Endothelial cell of umbilical vein (primary cell): ENCODE measurements at regions not wholly inside any gene's neighbourhood (a gene's known extent, or its start where the extent isn't known, plus 50 kb on each side); places are given as distances from the start of the nearest gene placed in this dataset.

Experiments used
- BruUV-seq: library from RNA; stranded (reverse); fragments of 400-500 nt; replicated peaks from 2 replicates; lab custom pipeline; 2021; lab: Mats Ljungman, UMichigan
- CTCF ChIA-PET: fragments of 300-600, 350-600 bp; sonication (Branson Sonifier 250); formaldehyde crosslinking; loops from one replicate; lab custom pipeline; 2021; ENCODE audit warnings: antibody characterized with exemption, inconsistent platforms; lab: Charles Lee
- POLR2A ChIA-PET: fragments of 300-600, 350-600 bp; sonication (Branson Sonifier 250); formaldehyde crosslinking; loops from one replicate; lab custom pipeline; 2021; ENCODE audit warnings: antibody characterized with exemption, inconsistent platforms; lab: Charles Lee
- DNase-seq: peaks from one replicate; pipeline ENCODE4 v3.0.0-alpha.2; 2011; ENCODE audit warnings: low read depth, low spot score
- FAIRE-seq: peaks from 2 replicates; lab custom pipeline; 2011; peaks lifted over from hg19 to GRCh38; lab: Jason Lieb, UNC
- H2AFZ ChIP-seq: 2 replicates; pipeline ENCODE4 v1.6.0; 2012; ENCODE audit warnings: low read depth, low read length, control low read depth, inconsistent platforms
- H3K27ac ChIP-seq: 2 replicates; pipeline ENCODE4 v1.5.1; 2011; ENCODE audit warnings: low read depth, mild to moderate bottlenecking, control low read depth, low read length, moderate library complexity; ENCODE audit not compliant: insufficient read depth
- H3K27me3 ChIP-seq, 2 experiments: 2 replicates each; pipeline versions ENCODE4 v1.6.0 to v1.6.1; 2011; ENCODE audit warnings: low read length in 2 of 2, mixed read lengths in 1 of 2; ENCODE audit not compliant: control insufficient read depth in 2 of 2, insufficient read depth in 2 of 2
- H3K36me3 ChIP-seq, 2 experiments: 2 replicates in 1 of 2; 3 replicates in 1 of 2; pipeline ENCODE4 v1.5.1; 2011; ENCODE audit warnings: low read length in 2 of 2, mild to moderate bottlenecking in 1 of 2, moderate library complexity in 1 of 2; ENCODE audit not compliant: control insufficient read depth in 2 of 2, insufficient read depth in 2 of 2; ENCODE audit errors: extremely low read depth in 1 of 2
- H3K4me1 ChIP-seq: 3 replicates; pipeline ENCODE4 v1.5.1; 2011; ENCODE audit warnings: mild to moderate bottlenecking, low read length; ENCODE audit not compliant: control insufficient read depth, insufficient read depth; ENCODE audit errors: extremely low read depth
- H3K4me2 ChIP-seq: 2 replicates; pipeline ENCODE4 v1.6.1; 2011; ENCODE audit warnings: low read length, control low read depth, mixed read lengths; ENCODE audit not compliant: insufficient read depth
- H3K4me3 ChIP-seq, 3 experiments: fragments of 200-600 bp in 1 of 3; sonication (generic), shearing (Covaris generic) in 1 of 3; replicated peaks in 1 of 3; 2 replicates each; pipeline ENCODE4 v1.5.1; 2011 to 2016; ENCODE audit warnings: control low read depth in 3 of 3, low read length in 3 of 3, mild to moderate bottlenecking in 2 of 3, inconsistent platforms in 1 of 3, low read depth in 1 of 3, moderate library complexity in 1 of 3; ENCODE audit not compliant: insufficient read depth in 1 of 3
- H3K79me2 ChIP-seq: 2 replicates; pipeline ENCODE4 v1.6.0; 2012; ENCODE audit warnings: low read length, inconsistent platforms; ENCODE audit not compliant: control insufficient read depth, insufficient read depth
- H3K9ac ChIP-seq: replicated peaks from 2 replicates; pipeline ENCODE3; 2011; ENCODE audit warnings: low read length, control low read depth; ENCODE audit not compliant: insufficient read depth; ENCODE audit errors: extremely low read depth
- H3K9me1 ChIP-seq: replicated peaks from 3 replicates; pipeline ENCODE4 v1.6.0; 2011; ENCODE audit warnings: mild to moderate bottlenecking, low read length; ENCODE audit not compliant: control insufficient read depth, insufficient read depth; ENCODE audit errors: extremely low read depth
- H3K9me3 ChIP-seq: replicated peaks from 2 replicates; pipeline ENCODE4 v1.5.1; 2012; ENCODE audit warnings: low read length, inconsistent platforms; ENCODE audit not compliant: control insufficient read depth, insufficient read depth
- H4K20me1 ChIP-seq: replicated peaks from 2 replicates; pipeline ENCODE3; 2011; ENCODE audit warnings: mild to moderate bottlenecking, low read length; ENCODE audit not compliant: control insufficient read depth, insufficient read depth; ENCODE audit errors: extremely low read depth
- EZH2 ChIP-seq: IDR thresholded peaks from 2 replicates; pipeline ENCODE4 v1.6.1; 2012; ENCODE audit warnings: borderline replicate concordance, low read depth, mild to moderate bottlenecking, moderate library complexity, low read length, inconsistent platforms; ENCODE audit not compliant: severe bottlenecking
- FOS ChIP-seq: IDR thresholded peaks from 2 replicates; pipeline ENCODE4 v1.6.1; 2011; ENCODE audit warnings: mild to moderate bottlenecking, low read length, moderate library complexity, borderline replicate concordance; ENCODE audit not compliant: insufficient read depth
- GATA2 ChIP-seq: IDR thresholded peaks from 2 replicates; pipeline ENCODE4 v1.7.0; 2011; ENCODE audit warnings: low read depth, mild to moderate bottlenecking, moderate library complexity, mixed read lengths, low read length; ENCODE audit not compliant: insufficient read length, insufficient read depth
- JUN ChIP-seq: IDR thresholded peaks from 2 replicates; pipeline ENCODE4 v1.6.1; 2011; ENCODE audit warnings: borderline replicate concordance, low read depth; ENCODE audit not compliant: insufficient read length, insufficient read depth
- MYC ChIP-seq: IDR thresholded peaks from one replicate; pipeline ENCODE4 v1.6.1; 2011; ENCODE audit warnings: mild to moderate bottlenecking, low read depth, low read length
- POLR2A ChIP-seq: IDR thresholded peaks from 2 replicates; pipeline ENCODE4 v1.6.1; 2012; ENCODE audit warnings: low read depth, mild to moderate bottlenecking, control low read depth, low read length
- POLR2AphosphoS5 ChIP-seq: IDR thresholded peaks from 2 replicates; pipeline ENCODE4 v1.6.1; 2012; ENCODE audit warnings: low read depth, mild to moderate bottlenecking, control low read depth, low read length, moderate library complexity; ENCODE audit not compliant: insufficient read depth
- dilution Hi-C: fragments of 300-500 bp; cut with MboI; formaldehyde crosslinking; loops from one replicate; pipeline ENCODE4 v1.15.0; 2019; ENCODE audit warnings: low sequenced_read_pairs; ENCODE audit not compliant: extremely low pct_ligation_motif_present
- intact Hi-C: fragments of 100-400 bp; cut with micrococcal nuclease; formaldehyde crosslinking; loops from one replicate; pipeline ENCODE4 v1.10.0; 2022
- TF ChIP-seq, protein P1 (sequence below), 2 donors: IDR thresholded peaks; 1 replicate in 1 of 2; 2 replicates in 1 of 2; pipeline ENCODE4 v1.5.1; 2011; ENCODE audit warnings: low read length in 2 of 2, mild to moderate bottlenecking in 2 of 2, moderate library complexity in 2 of 2, control low read depth in 1 of 2, inconsistent platforms in 1 of 2, low read depth in 1 of 2; ENCODE audit not compliant: insufficient read depth in 1 of 2; ENCODE audit errors: extremely low read depth in 1 of 2
- TF ChIP-seq, protein P2 (sequence below): IDR thresholded peaks from 2 replicates; pipeline ENCODE4 v1.6.1; 2011; ENCODE audit not compliant: insufficient read depth, insufficient read length

DNA sequence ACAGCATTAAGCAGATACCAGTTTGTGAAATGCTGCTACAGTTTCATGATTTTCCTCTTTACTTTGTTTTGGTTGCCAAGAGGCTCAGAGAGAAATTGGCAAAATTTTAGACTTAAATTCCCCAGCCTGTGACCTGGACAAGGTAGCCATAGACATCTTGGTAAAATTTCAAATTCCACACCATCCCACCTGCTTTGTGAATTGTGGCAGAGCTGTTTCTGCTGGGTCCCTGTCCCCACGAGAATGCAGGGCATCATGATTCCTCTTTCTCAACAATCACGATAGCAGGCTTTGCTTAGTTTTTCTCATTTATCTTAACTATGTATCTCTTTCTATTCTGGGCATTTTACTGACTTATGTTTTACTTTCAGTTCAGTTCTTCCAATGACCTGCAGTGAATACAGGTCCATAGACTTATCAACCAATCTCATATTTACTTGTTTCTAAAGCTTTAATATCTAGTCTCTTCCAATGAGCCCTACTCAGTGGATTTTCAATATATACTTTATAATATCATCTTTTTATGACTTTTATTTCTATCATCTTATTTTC lies 351.6 kb downstream of the SOCS6 start:
- ChIA-PET CTCF (no interaction called here), POLR2A (no interaction called here)
- Histone ChIP-seq H3K4me1 (no peaks in the 10 kb centered on the region), H4K20me1 (no peaks in the 10 kb centered on the region), H3K4me3 (no peak overlapping the region), H2AFZ (no peak overlapping the region), H3K27ac (no peak overlapping the region), H3K9me1 (no peaks in the 10 kb centered on the region), H3K9me3 (peaks cover 2% of the 10 kb centered on the region), H3K4me2 (no peak overlapping the region), H3K9ac (no peak overlapping the region), H3K36me3 (no peaks in the 10 kb centered on the region), H3K79me2 (no peaks in the 10 kb centered on the region), H3K27me3 (no peaks in the 10 kb centered on the region)
- TF ChIP-seq POLR2AphosphoS5 (no peak), GATA2 (no peak), JUN (no peak), FOS (no peak), EZH2 (no peak), MYC (no peak), POLR2A (no peak)
- TF ChIP-seq, protein P1, sequence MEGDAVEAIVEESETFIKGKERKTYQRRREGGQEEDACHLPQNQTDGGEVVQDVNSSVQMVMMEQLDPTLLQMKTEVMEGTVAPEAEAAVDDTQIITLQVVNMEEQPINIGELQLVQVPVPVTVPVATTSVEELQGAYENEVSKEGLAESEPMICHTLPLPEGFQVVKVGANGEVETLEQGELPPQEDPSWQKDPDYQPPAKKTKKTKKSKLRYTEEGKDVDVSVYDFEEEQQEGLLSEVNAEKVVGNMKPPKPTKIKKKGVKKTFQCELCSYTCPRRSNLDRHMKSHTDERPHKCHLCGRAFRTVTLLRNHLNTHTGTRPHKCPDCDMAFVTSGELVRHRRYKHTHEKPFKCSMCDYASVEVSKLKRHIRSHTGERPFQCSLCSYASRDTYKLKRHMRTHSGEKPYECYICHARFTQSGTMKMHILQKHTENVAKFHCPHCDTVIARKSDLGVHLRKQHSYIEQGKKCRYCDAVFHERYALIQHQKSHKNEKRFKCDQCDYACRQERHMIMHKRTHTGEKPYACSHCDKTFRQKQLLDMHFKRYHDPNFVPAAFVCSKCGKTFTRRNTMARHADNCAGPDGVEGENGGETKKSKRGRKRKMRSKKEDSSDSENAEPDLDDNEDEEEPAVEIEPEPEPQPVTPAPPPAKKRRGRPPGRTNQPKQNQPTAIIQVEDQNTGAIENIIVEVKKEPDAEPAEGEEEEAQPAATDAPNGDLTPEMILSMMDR (IDR thresholded peaks at IDR 0.05; ENCODE audit: extremely low read depth in 1 of 2, insufficient read depth in 1 of 2, low read depth in 1 of 2, low read length in 2 of 2): no peak
- TF ChIP-seq, protein P2, sequence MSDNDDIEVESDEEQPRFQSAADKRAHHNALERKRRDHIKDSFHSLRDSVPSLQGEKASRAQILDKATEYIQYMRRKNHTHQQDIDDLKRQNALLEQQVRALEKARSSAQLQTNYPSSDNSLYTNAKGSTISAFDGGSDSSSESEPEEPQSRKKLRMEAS: no peak
- no peak for DNase-seq
- intact Hi-C loops (no loop called here), dilution Hi-C loops (no loop called here)
- BruUV-seq: no TSS peak
- no peak for FAIRE-seq
